Right lung (tissue), 2 donors: ENCODE measurements at regions not wholly inside any gene's neighbourhood (a gene's known extent, or its start where the extent isn't known, plus 50 kb on each side); places are given as distances from the start of the nearest gene placed in this dataset.
A peak's percentile ranks its signal among the peaks of the same experiment; 100 is the strongest.

Source experiments
- DNase-seq, 2 donors: peaks; one replicate each; pipeline ENCODE4 v3.0.0-alpha.2; 2013

- DNase-seq: no peak
Measured at GRCh38 chr4:24476282-24476681, 108.1 kb downstream of the DHX15 start.

GRCh38 chr4:24475756-24476155 is 108.6 kb downstream of the DHX15 start:
- no peak for DNase-seq

- peak; percentile 31 to 38 for DNase-seq
Measured at GRCh38 chr4:24473309-24473721, 111.0 kb downstream of the DHX15 start.

GRCh38 chr4:24472514-24473308 is 111.6 kb downstream of the DHX15 start:
- DNase-seq: peak; percentile 81 to 87

- DNase-seq: no peak
Measured at GRCh38 chr4:24472161-24472510, 112.2 kb downstream of the DHX15 start.

GRCh38 chr4:24471486-24472160 is 112.7 kb downstream of the DHX15 start:
- DNase-seq: no peak

- DNase-seq: peak; percentile 43 to 57
Measured at GRCh38 chr4:24470666-24471485, 113.5 kb downstream of the DHX15 start.

- DNase-seq: no peak
Measured at GRCh38 chr4:24468071-24468470, 116.3 kb downstream of the DHX15 start.

- DNase-seq: no peak
Measured at GRCh38 chr4:24464566-24464965, 119.8 kb downstream of the DHX15 start.

GRCh38 chr4:24456431-24456830 is 127.9 kb downstream of the DHX15 start:
- DNase-seq: no peak

GRCh38 chr4:24453951-24454350 is 130.4 kb downstream of the DHX15 start:
- no peak for DNase-seq

- DNase-seq: no peak
Measured at GRCh38 chr4:24451870-24452269, 132.5 kb downstream of the DHX15 start.

GRCh38 chr4:24443200-24443599 is 141.2 kb downstream of the DHX15 start:
- no peak for DNase-seq

- no peak for DNase-seq
Measured at GRCh38 chr4:24440765-24441164, 143.6 kb downstream of the DHX15 start.

GRCh38 chr4:24434241-24434640 is 150.1 kb downstream of the DHX15 start:
- DNase-seq: no peak

GRCh38 chr4:24433515-24434214 is 150.7 kb downstream of the DHX15 start:
- DNase-seq: no peak

- no peak for DNase-seq
Measured at GRCh38 chr4:24428850-24429249, 155.5 kb downstream of the DHX15 start.

GRCh38 chr4:24426557-24426956 is 157.8 kb downstream of the DHX15 start:
- no peak for DNase-seq

GRCh38 chr4:24425863-24426262 is 158.5 kb downstream of the DHX15 start:
- DNase-seq: no peak

GRCh38 chr4:24423670-24424069 is 160.7 kb downstream of the DHX15 start:
- no peak for DNase-seq

- no peak for DNase-seq
Measured at GRCh38 chr4:24422644-24423043, 161.7 kb downstream of the DHX15 start.
